IMR-90 (cell line): ENCODE measurements at regions not wholly inside any gene's neighbourhood (a gene's known extent, or its start where the extent isn't known, plus 50 kb on each side); places are given as distances from the start of the nearest gene placed in this dataset.

Experiments
- ATAC-seq: fragments of 200-7000 bp; cut with Tn5 transposase; 2 replicates; pipeline ENCODE4 v1.9.1; 2020; ENCODE audit warnings: low read depth, mild to moderate bottlenecking, moderate library complexity
- BruUV-seq: library from RNA; stranded (reverse); fragments of 400-500 nt; replicated peaks from 2 replicates; lab custom pipeline; 2021; lab: Mats Ljungman, UMichigan
- CTCF ChIA-PET: fragments of 300-600 bp; formaldehyde crosslinking; extraction: SDS; loops from one replicate; lab custom pipeline; 2021; ENCODE audit warnings: antibody characterized with exemption; lab: Yijun Ruan, JAX
- POLR2A ChIA-PET: fragments of 300-600 bp; sonication (Branson Sonifier 250); formaldehyde crosslinking; loops from one replicate; lab custom pipeline; 2022; ENCODE audit warnings: antibody characterized with exemption; ENCODE audit not compliant: unreplicated experiment; lab: Charles Lee
- DNase-seq: peaks from one replicate; pipeline ENCODE4 v3.0.0; 2013
- H2AFZ ChIP-seq: replicated peaks from 2 replicates; pipeline ENCODE3; 2013; ENCODE audit warnings: low read length, mild to moderate bottlenecking; ENCODE audit not compliant: poor library complexity
- H2AK5ac ChIP-seq: 2 replicates; pipeline ENCODE4 v1.6.1; 2013; ENCODE audit warnings: low read depth, low read length, inconsistent platforms
- H2AK9ac ChIP-seq: replicated peaks from 2 replicates; pipeline ENCODE3; 2013; ENCODE audit warnings: mild to moderate bottlenecking, low read depth, low read length, moderate library complexity; ENCODE audit not compliant: poor library complexity
- H2BK120ac ChIP-seq: 2 replicates; pipeline ENCODE4 v1.6.1; 2013; ENCODE audit warnings: low read depth, low read length, inconsistent platforms
- H2BK15ac ChIP-seq: 3 replicates; pipeline ENCODE4 v1.6.1; 2013; ENCODE audit warnings: low read depth, low read length, inconsistent platforms
- H2BK20ac ChIP-seq: 2 replicates; pipeline ENCODE4 v1.6.1; 2013; ENCODE audit warnings: low read depth, mild to moderate bottlenecking, inconsistent platforms, low read length, moderate library complexity
- H2BK5ac ChIP-seq: 2 replicates; pipeline ENCODE4 v1.6.1; 2013; ENCODE audit warnings: mild to moderate bottlenecking, low read depth, low read length, inconsistent platforms; ENCODE audit not compliant: poor library complexity, severe bottlenecking
- H3K14ac ChIP-seq: replicated peaks from 2 replicates; pipeline ENCODE4 v1.6.1; 2013; ENCODE audit warnings: low read depth, low read length, inconsistent platforms
- H3K18ac ChIP-seq: 2 replicates; pipeline ENCODE4 v1.6.1; 2013; ENCODE audit warnings: low read depth, low read length, control low read depth
- H3K23ac ChIP-seq: 2 replicates; pipeline ENCODE4 v1.6.1; 2013; ENCODE audit warnings: low read depth, low read length, inconsistent platforms
- H3K27ac ChIP-seq: 2 replicates; pipeline ENCODE4 v1.5.1; 2013; ENCODE audit warnings: mild to moderate bottlenecking, control low read depth, low read length; ENCODE audit not compliant: insufficient read depth
- H3K27me3 ChIP-seq: 2 replicates; pipeline ENCODE4 v1.6.1; 2013; ENCODE audit warnings: low read length; ENCODE audit not compliant: control insufficient read depth, insufficient read depth
- H3K36me3 ChIP-seq: 2 replicates; pipeline ENCODE4 v1.6.1; 2013; ENCODE audit warnings: low read length, mixed read lengths; ENCODE audit not compliant: control insufficient read depth, insufficient read depth
- H3K4ac ChIP-seq: 2 replicates; pipeline ENCODE4 v1.6.1; 2013; ENCODE audit warnings: low read depth, low read length, inconsistent platforms
- H3K4me1 ChIP-seq: 2 replicates; pipeline ENCODE4 v1.6.1; 2013; ENCODE audit warnings: low read length, mixed read lengths; ENCODE audit not compliant: control insufficient read depth, insufficient read depth
- H3K4me2 ChIP-seq: 2 replicates; pipeline ENCODE4 v1.6.1; 2013; ENCODE audit warnings: low read depth, mild to moderate bottlenecking, control low read depth, low read length, moderate library complexity
- H3K4me3 ChIP-seq: 2 replicates; pipeline ENCODE4 v1.5.1; 2013; ENCODE audit warnings: low read depth, mild to moderate bottlenecking, control low read depth, low read length, moderate library complexity; ENCODE audit not compliant: insufficient read depth
- H3K56ac ChIP-seq: 2 replicates; pipeline ENCODE4 v1.6.1; 2013; ENCODE audit warnings: low read length, inconsistent platforms; ENCODE audit not compliant: insufficient read depth; ENCODE audit errors: extremely low read depth
- H3K79me1 ChIP-seq, 2 experiments: 2 replicates each; pipeline ENCODE4 v1.6.1; 2013; ENCODE audit warnings: low read length in 2 of 2, inconsistent platforms in 1 of 2, low read depth in 1 of 2
- H3K9ac ChIP-seq: 2 replicates; pipeline ENCODE4 v1.6.1; 2013; ENCODE audit warnings: low read depth, low read length, control low read depth
- H3K9me1 ChIP-seq: 2 replicates; pipeline ENCODE4 v1.6.1; 2013; ENCODE audit warnings: low read length, inconsistent platforms; ENCODE audit not compliant: insufficient read depth
- H3K9me3 ChIP-seq: 2 replicates; pipeline ENCODE4 v1.6.1; 2013; ENCODE audit warnings: low read length; ENCODE audit not compliant: control insufficient read depth, insufficient read depth
- H4K20me1 ChIP-seq: 2 replicates; pipeline ENCODE4 v1.6.1; 2013; ENCODE audit warnings: low read length, inconsistent platforms; ENCODE audit not compliant: insufficient read depth
- H4K5ac ChIP-seq: 2 replicates; pipeline ENCODE4 v1.6.1; 2013; ENCODE audit warnings: mild to moderate bottlenecking, low read depth, low read length, control low read depth
- H4K8ac ChIP-seq, 2 experiments: 2 replicates each; pipeline ENCODE4 v1.6.1; 2013; ENCODE audit warnings: low read depth in 2 of 2, low read length in 2 of 2, control low read depth in 1 of 2, inconsistent platforms in 1 of 2
- H4K91ac ChIP-seq: 2 replicates; pipeline ENCODE4 v1.6.1; 2013; ENCODE audit warnings: low read depth, low read length, inconsistent platforms; ENCODE audit not compliant: insufficient read depth
- BHLHE40 ChIP-seq: fragments of 150-350 bp; IDR thresholded peaks from 2 replicates; pipeline ENCODE4 v1.6.1; 2016; ENCODE audit warnings: mild to moderate bottlenecking, low read depth, low read length
- CEBPB ChIP-seq: IDR thresholded peaks from 2 replicates; pipeline ENCODE4 v1.6.1; 2012; ENCODE audit warnings: low read depth, low read length, improper control_type of control experiment
- CHD1 ChIP-seq: IDR thresholded peaks from 2 replicates; pipeline ENCODE4 v1.6.1; 2012; ENCODE audit warnings: low read depth, low read length, improper control_type of control experiment
- CTCF ChIP-seq: conservative IDR thresholded peaks from 2 replicates; pipeline ENCODE4 v1.5.1; 2012; ENCODE audit warnings: mild to moderate bottlenecking, low read depth, low read length, improper control_type of control experiment
- FOS ChIP-seq: fragments of 150-350 bp; IDR thresholded peaks from 2 replicates; pipeline ENCODE4 v1.6.1; 2016; ENCODE audit warnings: low read depth, low read length
- MAFK ChIP-seq: IDR thresholded peaks from 2 replicates; pipeline ENCODE4 v1.6.1; 2012; ENCODE audit warnings: low read depth, low read length, improper control_type of control experiment
- MAZ ChIP-seq: IDR thresholded peaks from 2 replicates; pipeline ENCODE4 v1.6.1; 2012; ENCODE audit warnings: low read depth, mild to moderate bottlenecking, low read length, improper control_type of control experiment, moderate library complexity, borderline replicate concordance
- MXI1 ChIP-seq: IDR thresholded peaks from 2 replicates; pipeline ENCODE4 v1.6.1; 2012; ENCODE audit warnings: low read depth, mild to moderate bottlenecking, low read length, moderate library complexity, borderline replicate concordance
- NFE2L2 ChIP-seq: fragments of 150-350 bp; IDR thresholded peaks from 2 replicates; pipeline ENCODE4 v1.6.1; 2016; ENCODE audit warnings: low read depth, mild to moderate bottlenecking, low read length
- POLR2A ChIP-seq: IDR thresholded peaks from 2 replicates; pipeline ENCODE4 v1.6.1; 2012; ENCODE audit warnings: mild to moderate bottlenecking, low read depth, low read length
- RAD21 ChIP-seq: IDR thresholded peaks from 2 replicates; pipeline ENCODE4 v1.6.1; 2012; ENCODE audit warnings: low read length, improper control_type of control experiment
- RCOR1 ChIP-seq: IDR thresholded peaks from 2 replicates; pipeline ENCODE4 v1.6.1; 2012; ENCODE audit warnings: mild to moderate bottlenecking, low read length, improper control_type of control experiment; ENCODE audit not compliant: insufficient replicate concordance
- RFX5 ChIP-seq: IDR thresholded peaks from 2 replicates; pipeline ENCODE4 v1.8.0; 2012; ENCODE audit warnings: low read depth, mild to moderate bottlenecking, low read length, moderate library complexity
- SMC3 ChIP-seq: fragments of 150-350 bp; IDR thresholded peaks from 2 replicates; pipeline ENCODE4 v1.6.1; 2016; ENCODE audit warnings: low read depth, mild to moderate bottlenecking, antibody characterized with exemption, low read length, moderate library complexity
- USF2 ChIP-seq: fragments of 150-350 bp; IDR thresholded peaks from 2 replicates; pipeline ENCODE4 v1.6.1; 2017; ENCODE audit warnings: mild to moderate bottlenecking, antibody characterized with exemption, low read length, low read depth
- WGBS, 2 experiments: methylation state at CpG; one replicate each; pipeline versions ENCODE4 v1.1.5 to v1.1.7; 2013; ENCODE audit warnings: missing lambda C conversion rate in 2 of 2; ENCODE audit not compliant: insufficient read length in 1 of 2; ENCODE audit errors: extremely low coverage in 2 of 2; 5-methylcytosine and 5-hydroxymethylcytosine counted together
- dilution Hi-C: fragments of 300-500 bp; cut with HindIII; formaldehyde crosslinking; loops from one replicate; pipeline ENCODE4 v1.14.3; 2018; ENCODE audit warnings: low sequenced_read_pairs; ENCODE audit not compliant: unreplicated experiment
- in situ Hi-C: fragments of 300-500 bp; cut with MboI; formaldehyde crosslinking; loops from 3 replicates; pipeline ENCODE4 v1.14.3; 2019; ENCODE audit warnings: low sequenced_read_pairs, inconsistent platforms, mixed read lengths
- intact Hi-C: fragments of 100-400 bp; cut with micrococcal nuclease; formaldehyde crosslinking; loops from 2 replicates; pipeline ENCODE4 v1.10.0; 2022
- TF ChIP-seq, protein P1 (sequence below): fragments of 150-350 bp; IDR thresholded peaks from 2 replicates; pipeline ENCODE4 v1.6.1; 2016; ENCODE audit warnings: low read depth, mild to moderate bottlenecking, low read length, moderate library complexity, borderline replicate concordance

DNA sequence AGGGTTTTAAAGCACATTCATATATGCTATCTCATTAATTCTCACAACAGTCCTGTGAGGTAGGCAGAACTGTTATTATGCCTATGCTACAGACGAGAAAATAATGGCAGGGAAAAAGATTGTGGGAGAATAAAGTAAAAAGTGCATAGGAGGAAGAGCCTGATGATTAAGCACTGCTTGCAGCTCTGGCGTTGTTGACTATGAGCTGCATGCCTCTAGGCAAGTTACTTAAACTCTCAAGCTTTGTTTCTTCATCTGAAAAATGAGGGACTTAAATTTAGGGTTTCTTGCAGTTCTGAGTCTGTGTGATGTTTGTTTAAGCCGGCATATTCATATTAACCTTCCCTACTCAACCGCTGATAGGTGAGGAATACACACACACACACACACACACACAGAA is 51.6 kb upstream of the RAPH1 start:
- Histone ChIP-seq H2BK20ac (no peak overlapping the region), H3K36me3 (no peaks in the 10 kb centered on the region), H3K79me1 (no peaks in the 10 kb centered on the region), H2AFZ (no peak overlapping the region), H3K4me2 (no peak overlapping the region), H3K9me3 (no peaks in the 10 kb centered on the region), H4K8ac (no peak overlapping the region), H3K4ac (no peak overlapping the region), H3K23ac (no peak overlapping the region), H3K9ac (no peak overlapping the region), H3K4me1 (peaks cover 5% of the 10 kb centered on the region), H3K18ac (peak overlapping the region; percentile 51; the same call in 1 of the 2 replicates), H3K9me1 (peaks cover 11% of the 10 kb centered on the region; the same call in 1 of the 2 replicates), H3K4me3 (no peak overlapping the region), H2AK5ac (no peak overlapping the region), H4K20me1 (no peaks in the 10 kb centered on the region), H3K27me3 (no peaks in the 10 kb centered on the region), H2BK5ac (peak overlapping the region; percentile 56), H3K27ac (no peak overlapping the region), H4K5ac (no peak overlapping the region), H2AK9ac (no peak overlapping the region), H3K14ac (no peak overlapping the region), H4K91ac (no peak overlapping the region), H2BK120ac (peak overlapping the region; percentile 22; the same call in 1 of the 2 replicates), H3K56ac (no peak overlapping the region), H2BK15ac (no peak overlapping the region)
- ChIA-PET POLR2A (no interaction called here), CTCF (interaction anchor here (0.6 kb wide), 1 partner anchor 41 kb away, joined by 3 read pairs; no protein-coding TSS in a partner anchor)
- ATAC-seq (peak; percentile 39; the same call in 1 of the 2 replicates), DNase-seq (peak; percentile 61)
- intact Hi-C loops = no loop called here
- in situ Hi-C loops = no loop called here
- TF ChIP-seq MAZ (no peak), CTCF (no peak), SMC3 (no peak), FOS (no peak), RFX5 (no peak), MAFK (no peak), CHD1 (no peak), POLR2A (no peak), RCOR1 (no peak), MXI1 (no peak), RAD21 (no peak), NFE2L2 (no peak), BHLHE40 (no peak), USF2 (no peak), CEBPB (no peak)
- TF ChIP-seq, protein P1, sequence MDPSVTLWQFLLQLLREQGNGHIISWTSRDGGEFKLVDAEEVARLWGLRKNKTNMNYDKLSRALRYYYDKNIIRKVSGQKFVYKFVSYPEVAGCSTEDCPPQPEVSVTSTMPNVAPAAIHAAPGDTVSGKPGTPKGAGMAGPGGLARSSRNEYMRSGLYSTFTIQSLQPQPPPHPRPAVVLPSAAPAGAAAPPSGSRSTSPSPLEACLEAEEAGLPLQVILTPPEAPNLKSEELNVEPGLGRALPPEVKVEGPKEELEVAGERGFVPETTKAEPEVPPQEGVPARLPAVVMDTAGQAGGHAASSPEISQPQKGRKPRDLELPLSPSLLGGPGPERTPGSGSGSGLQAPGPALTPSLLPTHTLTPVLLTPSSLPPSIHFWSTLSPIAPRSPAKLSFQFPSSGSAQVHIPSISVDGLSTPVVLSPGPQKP = no peak
- no TSS peak for BruUV-seq
- no CpG with 5 or more reads among the region's 4 CpGs for WGBS, 2 experiments
- dilution Hi-C loops = no loop called here
